ENCODE measurements at regions not wholly inside any gene's neighbourhood (a gene's known extent, or its start where the extent isn't known, plus 50 kb on each side); places are given as distances from the start of the nearest gene placed in this dataset.

GRCh38 chr13:90253806-90254205, 1093.7 kb upstream of the MIR17HG start:
- no peak for TF ChIP-seq CTCF (IDR thresholded peaks at IDR 0.05)
- TF ChIP-seq POLR2A (IDR thresholded peaks at IDR 0.05) = no peak
- TF ChIP-seq POLR2AphosphoS5 (IDR thresholded peaks at IDR 0.05) = no peak
- TF ChIP-seq EP300 (IDR thresholded peaks at IDR 0.05; ENCODE audit: low read depth) = no peak
